ENCODE measurements at regions not wholly inside any gene's neighbourhood (a gene's known extent, or its start where the extent isn't known, plus 50 kb on each side); places are given as distances from the start of the nearest gene placed in this dataset.
A peak's percentile ranks its signal among the peaks of the same experiment; 100 is the strongest.
"Not testable (repeated sequence)": the region's sequence is repeated elsewhere in the genome, so short reads cannot be mapped to it uniquely, and the experiment has no call there.

DNA sequence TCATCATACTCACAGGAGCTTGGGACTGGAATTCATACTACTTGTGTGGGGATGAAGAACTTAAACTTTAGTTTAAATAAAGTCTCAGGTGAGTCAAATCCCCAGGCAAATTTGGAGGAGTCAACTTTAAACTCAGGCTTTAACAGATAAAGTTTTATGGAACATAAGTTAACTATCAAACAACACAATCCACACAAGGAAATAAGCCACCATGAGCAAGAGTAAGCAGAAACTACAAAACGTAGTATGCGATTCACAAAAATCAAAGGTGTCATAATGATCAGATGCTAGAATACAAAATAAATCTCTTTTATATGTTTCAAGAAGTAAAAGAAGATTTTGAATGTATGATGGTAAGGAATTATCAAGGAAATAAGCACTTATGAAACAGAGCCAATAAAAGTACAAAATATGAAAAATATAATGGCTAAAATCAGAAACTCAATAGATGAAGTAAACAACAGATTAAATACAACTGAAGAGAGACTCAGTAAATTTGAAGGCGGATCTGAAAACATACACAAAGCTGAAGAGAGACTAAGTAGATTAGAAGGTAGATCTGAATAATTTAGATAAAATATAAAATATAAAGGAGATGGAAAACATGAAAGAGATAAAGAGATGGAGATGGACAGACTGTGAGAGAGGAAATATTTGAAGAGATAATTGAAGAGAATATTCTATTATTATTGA, 97.5 kb upstream of the TWIST2 start:
- no peak for DNase-seq (ENCODE audit: low read depth)

DNA sequence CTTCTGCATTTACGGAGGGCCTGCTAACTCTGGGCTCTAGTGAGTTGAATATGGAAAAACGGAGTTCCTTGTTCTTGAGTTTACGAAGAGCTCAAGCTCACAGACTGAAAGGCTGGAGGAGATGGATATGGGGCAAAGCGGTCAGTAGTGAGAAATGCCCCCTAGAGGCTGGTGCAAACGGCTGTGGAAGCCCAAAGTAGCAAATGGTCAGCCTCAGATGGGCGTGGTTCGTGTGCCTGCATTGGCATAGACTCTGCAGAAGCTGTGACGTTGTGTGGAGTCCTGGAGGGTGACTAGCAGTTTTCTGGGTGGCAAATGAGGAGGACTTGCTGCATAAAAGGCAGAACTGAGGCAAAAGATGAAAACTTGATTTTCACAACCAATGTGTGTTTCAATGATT, 93.6 kb upstream of the TWIST2 start:
- DNase-seq (ENCODE audit: low read depth) = no peak

DNA sequence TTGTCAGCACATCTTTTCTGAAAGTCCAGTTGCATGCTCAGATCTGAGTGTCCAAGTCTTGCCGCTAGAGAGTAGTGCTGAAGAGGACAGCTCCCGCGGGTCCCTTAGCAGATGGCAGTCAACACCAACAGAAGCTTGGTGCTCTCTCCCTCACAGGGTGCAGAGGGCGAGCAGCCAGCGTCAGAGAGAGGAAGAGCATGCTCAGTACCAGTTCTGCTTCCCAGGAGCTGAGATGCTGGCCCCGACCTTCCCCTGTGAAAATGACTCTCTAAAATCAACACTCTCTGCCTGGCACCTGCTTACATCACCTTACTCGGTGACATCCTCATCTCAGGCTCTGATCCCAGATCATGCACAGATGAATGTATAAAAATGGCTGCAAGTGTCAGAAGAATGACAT, 86.0 kb upstream of the TWIST2 start:
- DNase-seq (ENCODE audit: low read depth) = no peak

DNA sequence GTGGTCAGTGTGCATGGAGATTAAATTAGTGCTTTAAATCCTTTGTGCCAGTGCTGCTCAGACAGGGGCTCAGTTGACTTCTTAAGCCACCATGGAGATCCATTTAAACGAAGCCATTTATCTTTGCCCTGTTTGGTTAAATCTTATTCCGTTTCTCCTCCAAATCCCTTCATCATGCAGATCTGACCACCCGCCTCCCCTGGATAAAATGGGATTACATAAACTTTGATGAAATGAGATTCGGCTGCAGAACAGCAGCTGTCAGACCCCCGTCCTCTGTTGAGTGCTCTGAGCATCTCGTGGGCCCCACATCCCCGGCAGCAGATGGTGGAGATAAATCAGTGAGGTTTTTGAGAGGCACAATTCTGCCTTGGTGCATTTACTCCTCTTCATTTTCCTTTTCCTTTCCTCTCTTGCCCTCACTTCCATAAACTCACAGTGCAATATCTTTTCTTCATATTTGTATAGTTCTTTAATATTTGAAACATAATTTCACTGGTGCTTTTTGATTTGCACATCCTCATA, 84.4 kb upstream of the TWIST2 start:
- no peak for DNase-seq (ENCODE audit: low read depth)

DNA sequence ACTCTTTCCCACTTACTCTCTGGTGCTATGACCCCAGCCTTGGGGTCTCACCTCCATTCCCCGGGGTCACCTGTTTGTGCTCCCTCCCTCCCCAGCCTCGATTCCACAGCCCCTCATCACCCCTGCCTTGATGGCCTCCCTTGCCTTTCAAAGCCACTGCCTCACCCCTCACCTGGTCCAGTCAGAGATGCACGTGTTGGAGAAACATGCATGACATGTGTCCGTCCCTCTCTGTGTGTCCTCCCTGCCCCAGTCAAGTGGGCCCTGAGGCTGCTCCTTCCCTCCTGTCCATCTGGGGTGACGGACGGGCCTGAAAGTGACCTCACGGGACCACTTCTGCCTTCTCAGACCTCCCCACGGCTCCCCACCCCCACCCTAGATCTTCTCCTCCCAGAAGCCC, 82.3 kb upstream of the TWIST2 start:
- DNase-seq (ENCODE audit: low read depth) = no peak

DNA sequence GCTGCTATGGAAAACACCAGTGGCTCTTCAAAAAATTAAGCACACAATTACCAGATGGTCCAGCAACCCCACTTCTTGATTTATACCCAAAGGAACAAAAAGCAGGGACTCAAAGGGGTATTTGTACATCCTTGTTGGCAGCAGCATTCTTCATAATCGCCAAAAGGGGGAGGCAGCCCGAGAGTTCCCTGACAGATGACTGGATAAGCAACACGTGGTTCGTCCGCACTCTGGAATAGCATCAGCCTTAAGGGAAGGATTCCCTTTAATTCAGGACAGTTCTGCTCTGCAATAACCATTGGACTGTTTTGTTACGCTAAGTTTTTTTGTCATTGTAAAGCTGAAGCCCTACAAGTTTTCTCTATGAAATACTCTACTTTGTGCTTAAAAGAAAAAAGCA, 76.7 kb upstream of the TWIST2 start:
- DNase-seq (ENCODE audit: low read depth) = no peak

DNA sequence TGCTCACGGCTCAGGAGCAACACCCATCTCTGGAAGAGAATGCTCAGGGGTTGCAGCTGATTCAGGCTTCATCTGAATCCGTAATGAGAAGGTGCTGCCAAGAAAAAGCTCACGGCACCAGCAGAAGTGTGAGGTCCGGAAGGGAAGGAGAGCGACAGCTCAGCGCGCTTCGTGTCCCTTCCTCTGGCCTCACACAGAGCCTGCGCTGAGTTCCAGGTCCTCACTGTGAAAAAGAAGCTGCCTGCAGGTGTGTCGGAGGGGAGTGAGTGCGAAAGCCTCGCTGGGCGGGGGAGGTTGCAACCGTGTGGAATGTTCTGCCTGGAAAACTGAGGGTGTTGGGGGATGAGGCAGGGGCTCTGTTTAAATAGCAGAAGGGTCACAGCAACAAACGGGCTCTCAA, 76.2 kb upstream of the TWIST2 start:
- no peak for DNase-seq (ENCODE audit: low read depth)

DNA sequence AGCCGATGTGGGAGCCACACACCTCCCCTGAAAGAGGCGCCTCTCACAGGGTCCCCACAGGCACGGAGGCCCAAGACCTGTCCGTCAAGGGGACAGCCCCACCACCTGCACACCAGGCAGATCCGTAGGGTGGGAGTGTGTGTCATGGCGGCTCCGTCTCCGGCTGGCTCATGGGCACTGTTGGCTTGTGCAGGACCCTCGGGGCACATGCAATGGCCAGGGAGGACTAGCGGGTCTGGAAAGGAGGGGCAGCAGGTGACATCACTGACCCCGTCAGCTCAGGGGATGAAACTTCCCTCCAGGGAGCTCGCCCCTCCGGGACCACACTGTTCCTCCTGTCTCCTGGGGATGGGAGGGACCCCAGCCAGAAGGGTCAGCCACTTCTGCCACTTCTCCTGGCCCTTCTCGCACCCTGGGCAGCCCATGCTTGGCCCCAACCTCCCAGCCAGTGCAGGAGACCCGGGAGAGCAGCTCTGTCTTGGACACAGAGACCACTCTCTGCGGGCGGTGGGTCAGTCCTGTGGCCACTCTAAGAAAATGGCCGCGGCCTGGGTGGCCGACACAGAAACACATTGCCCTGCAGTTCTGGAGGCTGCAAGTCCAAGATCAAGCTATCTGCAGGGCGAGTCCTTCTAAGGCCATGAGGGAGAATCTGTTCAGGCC, 75.1 kb upstream of the TWIST2 start:
- DNase-seq (ENCODE audit: low read depth) = no peak

DNA sequence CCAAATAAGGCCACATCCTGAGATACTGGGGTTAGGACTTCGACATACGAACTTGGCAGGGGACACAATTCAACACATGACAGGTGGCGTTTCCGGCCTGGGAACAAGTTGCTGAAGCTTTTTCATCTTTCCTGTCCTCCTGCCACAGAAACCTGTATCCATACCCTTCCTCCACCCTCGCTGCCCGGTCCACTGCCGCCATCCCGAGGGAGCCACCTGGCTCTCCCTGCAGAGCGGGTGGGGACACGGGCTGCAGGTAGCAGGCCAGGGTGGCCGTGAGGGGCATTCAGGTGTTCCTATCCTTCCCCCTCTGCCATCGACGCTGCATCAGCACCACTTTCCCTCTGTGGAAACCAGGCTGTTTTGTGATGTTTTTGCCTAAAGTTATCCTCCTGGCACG, 74.4 kb upstream of the TWIST2 start:
- DNase-seq (ENCODE audit: low read depth) = no peak

DNA sequence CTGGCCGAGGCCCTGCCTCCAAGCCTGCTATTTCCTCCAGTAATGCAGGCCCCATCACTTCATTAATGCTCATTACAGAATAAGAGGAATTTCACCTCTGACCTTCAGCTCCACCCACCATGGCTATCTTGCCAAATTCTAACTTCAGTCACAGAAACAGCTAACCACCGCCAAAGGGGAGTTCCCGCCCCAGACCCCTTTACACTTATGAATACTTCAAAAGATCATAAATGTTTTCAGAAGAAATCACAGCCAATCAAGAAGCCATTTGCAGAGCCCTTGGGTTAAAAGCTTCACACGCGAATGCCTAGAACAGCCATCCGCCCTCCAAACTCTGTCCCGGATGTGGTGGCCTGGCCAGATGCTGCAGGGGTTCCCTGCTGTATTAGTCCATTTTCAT, 73.8 kb upstream of the TWIST2 start:
- DNase-seq (ENCODE audit: low read depth) = no peak

DNA sequence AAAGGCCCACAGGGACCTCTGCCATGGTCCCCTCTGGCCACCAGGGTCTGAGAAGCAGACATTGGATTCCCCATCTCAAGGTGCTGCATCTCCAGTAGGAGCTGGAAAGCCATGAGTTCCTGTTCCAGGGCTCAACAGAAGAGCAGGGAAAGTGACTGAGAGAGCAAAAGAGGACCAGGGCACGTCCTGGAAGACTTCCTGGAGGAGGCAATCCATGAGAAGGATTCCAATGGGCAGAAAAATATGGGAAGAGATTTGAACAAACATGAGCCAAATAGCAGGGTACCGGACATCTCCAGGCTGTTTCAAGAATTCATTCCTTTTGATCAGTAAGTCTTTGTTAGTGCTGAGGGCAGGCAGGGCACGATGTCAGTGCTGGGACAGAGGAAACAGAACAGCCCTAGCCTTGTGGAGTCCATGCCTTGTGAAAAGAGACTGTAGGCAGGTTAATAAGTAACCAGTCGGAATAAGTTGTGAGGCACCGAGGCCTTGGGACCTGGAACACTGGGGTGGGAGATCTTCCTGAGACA, 72.8 kb upstream of the TWIST2 start:
- no peak for DNase-seq (ENCODE audit: low read depth)

DNA sequence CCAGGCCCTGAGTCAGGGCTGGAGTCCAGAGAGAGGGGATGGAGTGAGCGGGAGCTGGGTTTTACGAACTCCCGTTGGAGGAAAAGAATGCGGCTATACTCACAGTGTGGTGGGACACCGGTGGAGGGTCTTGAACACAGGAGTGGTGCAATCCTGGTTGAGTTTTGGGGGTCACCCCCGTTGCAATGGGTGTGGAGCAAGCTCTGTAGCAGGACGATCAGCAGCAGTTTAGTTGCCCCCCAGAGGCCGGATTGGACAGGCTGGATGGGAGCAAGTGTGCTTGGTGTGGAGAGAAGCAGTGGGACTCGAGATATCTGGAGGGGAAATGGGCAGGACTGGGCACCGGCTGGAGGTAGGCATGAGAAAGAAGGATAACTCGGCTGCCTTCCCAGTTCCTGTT, 72.3 kb upstream of the TWIST2 start:
- DNase-seq (ENCODE audit: low read depth) = no peak

DNA sequence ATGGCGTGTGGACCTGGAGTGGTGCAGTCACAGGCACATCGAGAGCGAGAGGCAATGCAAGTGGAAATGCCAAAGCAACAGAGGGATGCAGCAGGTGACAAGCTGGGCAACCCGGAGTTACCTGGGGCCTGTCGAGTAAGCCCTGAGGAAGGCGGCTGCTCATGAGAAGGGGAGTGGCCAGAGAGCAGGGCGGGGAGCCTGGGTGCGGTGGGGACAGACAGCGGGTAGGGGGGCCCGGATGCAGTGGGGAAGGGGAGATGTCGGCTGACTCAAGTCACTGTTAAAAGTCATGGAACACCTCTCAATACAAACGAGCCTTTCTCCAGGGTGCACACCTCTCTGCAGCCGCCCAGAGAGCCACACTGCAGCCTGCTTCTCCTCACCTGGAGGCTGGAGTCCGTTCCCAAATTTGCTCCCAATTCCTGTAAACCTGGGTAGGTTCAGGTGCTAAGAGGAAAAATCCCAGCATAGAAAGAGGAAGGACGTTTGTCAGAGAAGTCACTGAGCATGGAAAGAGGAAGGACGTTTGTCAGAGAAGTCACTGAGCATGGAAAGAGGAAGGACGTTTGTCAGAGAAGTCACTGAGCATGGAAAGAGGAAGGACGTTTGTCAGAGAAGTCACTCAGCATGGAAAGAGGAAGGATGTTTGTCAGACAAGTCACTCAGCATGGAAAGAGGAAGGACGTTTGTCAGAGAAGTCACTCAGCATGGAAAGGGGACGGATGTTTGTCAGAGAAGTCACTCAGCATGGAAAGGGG, 71.7 kb upstream of the TWIST2 start:
- DNase-seq (ENCODE audit: low read depth) = no peak

DNA sequence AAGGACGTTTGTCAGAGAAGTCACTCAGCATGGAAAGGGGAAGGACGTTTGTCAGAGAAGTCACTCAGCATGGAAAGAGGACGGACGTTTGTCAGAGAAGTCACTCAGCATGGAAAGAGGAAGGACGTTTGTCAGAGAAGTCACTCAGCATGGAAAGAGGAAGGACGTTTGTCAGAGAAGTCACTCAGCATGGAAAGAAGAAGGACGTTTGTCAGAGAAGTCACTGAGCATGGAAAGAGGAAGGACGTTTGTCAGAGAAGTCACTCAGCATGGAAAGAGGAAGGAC, 71.2 kb upstream of the TWIST2 start:
- DNase-seq (ENCODE audit: low read depth) = not testable (repeated sequence)

DNA sequence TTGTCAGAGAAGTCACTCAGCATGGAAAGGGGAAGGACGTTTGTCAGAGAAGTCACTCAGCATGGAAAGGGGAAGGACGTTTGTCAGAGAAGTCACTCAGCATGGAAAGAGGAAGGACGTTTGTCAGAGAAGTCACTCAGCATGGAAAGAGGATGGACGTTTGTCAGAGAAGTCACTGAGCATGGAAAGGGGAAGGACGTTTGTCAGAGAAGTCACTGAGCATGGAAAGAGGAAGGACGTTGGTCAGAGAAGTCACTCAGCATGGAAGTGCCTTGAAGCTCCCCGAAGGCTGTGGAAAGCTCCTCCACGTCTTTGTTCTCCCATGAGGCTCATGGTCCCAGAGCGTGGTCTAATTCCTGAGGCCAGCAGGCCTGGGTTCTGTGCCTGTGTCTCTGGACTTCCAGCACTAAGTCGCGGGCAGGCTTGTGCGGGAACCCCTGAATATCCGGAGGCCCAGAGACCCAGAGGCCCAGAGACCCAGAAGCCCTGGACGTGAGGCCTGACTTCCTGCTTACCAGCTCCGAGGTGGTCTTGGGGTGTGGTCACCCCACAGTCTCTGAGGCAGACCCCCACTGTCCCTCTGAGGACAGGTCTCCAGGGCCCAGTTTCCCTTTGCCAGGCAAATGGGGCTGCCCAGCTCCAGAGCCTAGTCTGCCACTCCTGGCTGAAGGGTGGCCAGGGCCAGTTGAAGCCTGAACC, 70.4 kb upstream of the TWIST2 start:
- DNase-seq (ENCODE audit: low read depth) = no peak

DNA sequence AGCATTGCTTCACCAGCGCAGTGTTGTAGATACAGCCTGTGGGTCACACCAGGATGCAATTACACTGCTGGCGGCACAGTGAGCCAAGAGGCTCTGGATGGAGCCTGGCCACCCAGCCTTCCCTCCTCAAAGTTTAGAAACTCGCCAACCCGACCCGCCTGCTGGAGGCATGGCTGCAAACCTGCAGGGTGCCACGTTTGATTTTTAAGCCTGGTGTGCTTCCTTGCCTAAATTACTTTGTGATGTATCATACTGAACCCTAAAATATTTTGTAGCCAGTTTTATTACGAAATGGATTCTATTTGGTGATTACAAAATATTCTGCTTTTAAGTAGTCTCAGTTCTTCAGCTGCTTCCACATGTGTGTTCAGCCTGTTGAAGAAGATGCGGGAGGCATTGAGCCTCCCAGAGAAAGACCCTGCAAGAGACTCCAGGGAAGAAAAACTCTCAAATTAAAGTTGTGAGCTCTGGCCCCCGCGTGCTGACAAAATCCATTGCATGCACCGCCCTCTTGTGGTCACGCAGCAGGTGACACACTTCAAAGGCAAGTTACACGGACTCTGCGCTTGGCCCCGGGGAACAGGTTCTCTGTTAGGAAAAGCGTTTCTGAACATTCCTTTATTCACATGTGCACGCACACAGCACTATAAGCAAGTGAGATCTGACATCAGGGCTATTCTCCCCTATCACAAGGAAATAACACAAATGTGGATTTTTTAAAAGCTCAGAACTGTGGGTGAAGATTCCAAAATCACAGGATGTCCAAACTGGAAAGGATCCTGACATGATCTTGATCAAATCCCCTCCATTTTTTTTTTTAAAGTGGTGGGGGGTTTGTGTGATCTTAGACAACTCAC, 63.0 kb upstream of the TWIST2 start:
- peak; percentile 28 for DNase-seq (ENCODE audit: low read depth)

DNA sequence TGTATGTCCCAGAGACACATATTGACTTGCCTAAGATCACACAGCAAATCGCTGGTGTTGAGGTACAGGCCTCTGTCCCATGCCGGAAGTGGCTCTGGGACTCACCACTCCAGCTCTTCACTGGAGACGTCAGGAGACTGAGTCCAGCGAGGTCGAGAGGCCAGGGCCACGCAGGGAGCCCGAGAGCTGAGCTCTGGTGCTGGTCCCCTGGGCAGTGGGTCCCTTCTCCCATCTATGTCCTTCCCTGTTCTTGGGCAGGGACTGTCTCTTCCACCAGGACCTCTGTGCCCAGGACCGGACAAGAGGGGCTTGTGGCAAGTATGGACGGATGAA, 62.4 kb upstream of the TWIST2 start:
- DNase-seq (ENCODE audit: low read depth) = no peak

DNA sequence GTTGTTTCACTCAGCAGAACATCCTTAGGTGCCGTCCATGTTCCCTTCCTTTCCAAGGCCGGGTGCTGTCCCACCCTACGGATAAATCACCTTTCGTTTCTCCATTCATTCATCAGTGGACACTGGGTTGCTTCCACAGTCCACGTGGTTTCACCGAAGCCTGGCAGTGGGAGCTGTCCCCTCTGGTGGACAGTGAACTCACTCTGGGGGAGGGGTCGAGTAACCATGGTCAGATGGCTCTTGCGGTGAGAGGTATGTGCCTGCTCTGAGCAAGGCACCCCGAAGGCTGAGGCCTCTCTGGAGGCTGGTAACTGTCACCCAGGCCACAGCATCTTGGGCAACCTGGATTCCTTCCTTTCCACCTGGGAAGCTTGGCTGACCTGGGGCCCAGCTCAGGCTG, 61.5 kb upstream of the TWIST2 start:
- no peak for DNase-seq (ENCODE audit: low read depth)

DNA sequence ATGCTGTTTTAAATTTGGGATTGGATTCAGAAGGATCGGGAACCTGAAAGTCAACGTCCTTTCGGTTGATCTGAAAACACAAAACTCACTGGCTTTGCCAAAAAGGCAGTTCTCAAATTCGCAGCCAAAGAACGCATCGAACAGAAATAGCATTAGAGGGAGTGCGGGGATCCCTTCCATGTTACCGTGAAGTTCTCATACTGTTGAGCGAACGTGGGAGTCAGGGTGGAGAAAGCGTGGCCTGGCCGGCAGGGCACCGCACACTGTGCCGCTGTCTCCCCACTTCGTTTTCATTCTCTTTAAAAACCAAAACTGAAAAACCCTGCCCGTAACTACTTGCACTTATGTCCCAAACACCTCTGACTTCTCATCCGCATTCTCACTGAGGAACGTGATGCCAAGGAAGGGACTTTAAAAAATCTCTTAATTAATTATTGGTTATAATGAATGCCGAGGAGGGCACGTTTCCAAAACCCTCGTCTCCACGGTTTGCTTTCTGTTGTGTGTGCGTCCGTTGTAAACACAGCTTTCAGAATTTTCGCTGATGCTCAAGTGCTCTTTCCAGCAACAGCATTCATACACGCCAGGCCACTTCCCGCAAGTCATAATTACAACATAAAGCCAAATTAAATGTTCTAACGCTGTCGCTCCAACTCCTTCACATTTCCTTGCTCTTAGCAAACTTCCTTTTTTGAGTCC, 60.9 kb upstream of the TWIST2 start:
- DNase-seq (ENCODE audit: low read depth) = no peak

DNA sequence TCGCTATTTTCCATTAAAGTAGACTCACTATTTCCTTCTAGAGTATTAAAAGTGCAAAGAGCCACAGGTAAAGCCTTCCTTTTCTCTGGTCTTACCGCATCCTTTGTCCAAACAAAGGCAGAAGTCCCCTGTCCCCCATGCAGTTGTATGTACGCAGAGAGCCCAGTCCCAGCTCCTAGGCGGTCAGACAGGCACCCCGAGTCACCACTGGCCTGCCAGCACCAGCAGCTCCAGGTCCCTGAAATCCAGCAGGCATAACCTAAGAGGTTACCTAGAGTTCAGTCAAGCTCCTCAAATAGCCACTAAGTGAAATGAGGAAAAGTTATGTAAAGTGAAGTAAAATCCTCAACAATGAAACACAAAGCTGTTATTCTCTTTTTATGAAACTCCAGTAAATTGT, 60.4 kb upstream of the TWIST2 start:
- no peak for DNase-seq (ENCODE audit: low read depth)

DNA sequence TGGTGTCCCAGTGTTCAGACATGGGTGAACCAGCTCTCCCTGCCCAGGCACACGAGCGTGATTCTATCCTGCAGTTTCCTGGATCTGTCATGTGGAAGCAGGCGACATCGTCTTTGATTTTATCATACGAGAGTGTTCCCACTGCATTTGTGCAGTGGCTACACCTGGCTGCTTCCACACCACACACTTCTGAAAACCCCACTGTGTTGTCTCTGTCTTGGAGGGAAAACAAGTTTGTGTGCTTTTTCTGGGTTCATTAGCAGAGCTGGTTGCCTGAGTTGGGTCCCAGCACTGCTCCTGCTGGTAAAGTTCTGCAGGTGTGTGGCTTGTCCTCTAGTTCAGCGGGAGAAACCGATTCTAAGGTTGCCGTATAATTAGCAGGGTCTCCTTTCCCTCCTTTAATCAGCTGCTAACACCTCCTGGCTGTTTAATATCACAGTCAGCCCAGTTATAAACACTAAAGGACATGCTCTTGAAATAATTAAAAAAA, 58.5 kb upstream of the TWIST2 start:
- DNase-seq (ENCODE audit: low read depth) = no peak
